HCT116 (cell line): ENCODE measurements at regions not wholly inside any gene's neighbourhood (a gene's known extent, or its start where the extent isn't known, plus 50 kb on each side); places are given as distances from the start of the nearest gene placed in this dataset.

Experiments used
- ATAC-seq: fragments of 200-7000 bp; cut with Tn5 transposase; 2 replicates; pipeline ENCODE4 v1.9.1; 2020; ENCODE audit warnings: mild to moderate bottlenecking, moderate library complexity
- BruUV-seq: library from RNA; stranded (reverse); fragments of 400-500 nt; replicated peaks from 2 replicates; lab custom pipeline; 2021; lab: Mats Ljungman, UMichigan
- CTCF ChIA-PET: fragments of 300-600 bp; sonication (Branson Sonifier 250); formaldehyde crosslinking; loops from one replicate; lab custom pipeline; 2021; ENCODE audit warnings: antibody characterized with exemption; lab: Charles Lee
- POLR2A ChIA-PET: fragments of 300-600, 350-600 bp; sonication (Branson Sonifier 250); formaldehyde crosslinking; loops from one replicate; lab custom pipeline; 2021; ENCODE audit warnings: antibody characterized with exemption; lab: Charles Lee
- RAD21 ChIA-PET, 2 experiments: fragments of 300-600 bp; sonication (Branson Sonifier 250); formaldehyde crosslinking; loops; one replicate each; lab custom pipeline; 2023; ENCODE audit warnings: low total read pairs in 2 of 2; ENCODE audit not compliant: uncharacterized antibody in 2 of 2, unreplicated experiment in 2 of 2, low non-redundant PET in 1 of 2; lab: Charles Lee
- DNase-seq: peaks from one replicate; pipeline ENCODE4 v3.0.0-alpha.2; 2010; ENCODE audit warnings: low read depth, low spot score
- H2AFZ ChIP-seq: fragments of 200-600 bp; shearing (Covaris generic), sonication (generic); 2 replicates; pipeline ENCODE4 v1.6.1; 2017; ENCODE audit warnings: low read depth, mixed run types, mixed read lengths, antibody characterized with exemption, low read length; ENCODE audit not compliant: poor library complexity, severe bottlenecking
- H3K27ac ChIP-seq: 2 replicates; pipeline ENCODE4 v1.5.1; 2012; ENCODE audit warnings: low read depth, low read length
- H3K27me3 ChIP-seq: fragments of 200-600 bp; sonication (generic); 2 replicates; pipeline ENCODE4 v1.6.1; 2016; ENCODE audit warnings: mixed run types, low read length, mixed read lengths; ENCODE audit not compliant: insufficient read depth
- H3K36me3 ChIP-seq, 2 experiments: fragments of 200-500 bp in 1 of 2; fragments of 200-600 bp in 1 of 2; sonication (Bioruptor generic) in 1 of 2; sonication (generic) in 1 of 2; 2 replicates each; pipeline versions ENCODE4 v1.5.1 to v1.6.1; 2014 to 2016; ENCODE audit warnings: low read length in 2 of 2, inconsistent platforms in 1 of 2, mixed read lengths in 1 of 2, mixed run types in 1 of 2; ENCODE audit not compliant: insufficient read depth in 2 of 2, control insufficient read depth in 1 of 2
- H3K4me1 ChIP-seq, 2 experiments: fragments of 200-600 bp in 1 of 2; sonication (generic) in 1 of 2; 2 replicates each; pipeline versions ENCODE4 v1.5.1 to v1.6.1; 2012 to 2017; ENCODE audit warnings: low read length in 2 of 2, inconsistent platforms in 1 of 2, mild to moderate bottlenecking in 1 of 2, mixed read lengths in 1 of 2, mixed run types in 1 of 2, moderate library complexity in 1 of 2; ENCODE audit not compliant: insufficient read depth in 2 of 2, control insufficient read depth in 1 of 2
- H3K4me2 ChIP-seq: fragments of 200-600 bp; sonication (generic); 2 replicates; pipeline ENCODE4 v1.6.1; 2017; ENCODE audit warnings: mixed run types, low read length, mixed read lengths
- H3K4me3 ChIP-seq, 2 experiments: fragments of 200-600 bp in 1 of 2; sonication (generic) in 1 of 2; replicated peaks in 1 of 2; 2 replicates each; pipeline ENCODE4 v1.5.1; 2011 to 2016; ENCODE audit warnings: low read length in 2 of 2, control low read depth in 1 of 2, low read depth in 1 of 2, mild to moderate bottlenecking in 1 of 2, mixed read lengths in 1 of 2, mixed run types in 1 of 2
- H3K79me2 ChIP-seq: fragments of 200-600 bp; sonication (generic); 2 replicates; pipeline ENCODE4 v1.6.1; 2017; ENCODE audit warnings: mild to moderate bottlenecking, mixed run types, low read length, moderate library complexity, mixed read lengths; ENCODE audit not compliant: insufficient read depth
- H3K9ac ChIP-seq: fragments of 200-600 bp; sonication (generic); 2 replicates; pipeline ENCODE4 v1.6.1; 2016; ENCODE audit warnings: low read length, mixed read lengths
- H3K9me2 ChIP-seq: fragments of 200-600 bp; sonication (generic), shearing (Covaris generic); 2 replicates; pipeline ENCODE4 v1.6.1; 2017; ENCODE audit warnings: mixed run types, mild to moderate bottlenecking, moderate library complexity; ENCODE audit not compliant: insufficient read depth
- H3K9me3 ChIP-seq, 2 experiments: fragments of 200-500 bp in 1 of 2; fragments of 200-600 bp in 1 of 2; sonication (Bioruptor generic) in 1 of 2; sonication (generic) in 1 of 2; 2 replicates each; pipeline ENCODE4 v1.6.1; 2014 to 2017; ENCODE audit warnings: low read length in 2 of 2, mixed read lengths in 2 of 2, inconsistent platforms in 1 of 2, low read depth in 1 of 2, mild to moderate bottlenecking in 1 of 2, mixed run types in 1 of 2, moderate library complexity in 1 of 2; ENCODE audit not compliant: control insufficient read depth in 1 of 2, insufficient read depth in 1 of 2
- H4K20me1 ChIP-seq: fragments of 200-600 bp; sonication (generic), shearing (Covaris generic); 2 replicates; pipeline ENCODE4 v1.6.1; 2017; ENCODE audit warnings: mixed run types, mild to moderate bottlenecking, moderate library complexity; ENCODE audit not compliant: insufficient read depth
- ATF3 ChIP-seq: IDR thresholded peaks from 2 replicates; pipeline ENCODE4 v1.6.1; 2012
- EGR1 ChIP-seq: IDR thresholded peaks from 2 replicates; pipeline ENCODE4 v1.6.1; 2012; ENCODE audit warnings: low read depth
- ELF1 ChIP-seq: IDR thresholded peaks from 2 replicates; pipeline ENCODE4 v1.6.1; 2012; ENCODE audit warnings: low read depth, borderline replicate concordance
- EZH2 ChIP-seq: fragments of 200-600 bp; sonication (generic); IDR thresholded peaks from 2 replicates; pipeline ENCODE4 v1.6.1; 2017; ENCODE audit warnings: antibody characterized with exemption, mixed run types
- EZH2phosphoT487 ChIP-seq: fragments of 200-600 bp; IDR thresholded peaks from 2 replicates; pipeline ENCODE4 v1.6.1; 2018; ENCODE audit warnings: antibody characterized with exemption, borderline replicate concordance
- FOSL1 ChIP-seq: IDR thresholded peaks from 2 replicates; pipeline ENCODE4 v1.6.1; 2012; ENCODE audit warnings: low read depth
- JUND ChIP-seq: IDR thresholded peaks from 2 replicates; pipeline ENCODE4 v1.6.1; 2012
- MAX ChIP-seq: IDR thresholded peaks from 2 replicates; pipeline ENCODE4 v1.6.1; 2012
- POLR2A ChIP-seq: IDR thresholded peaks from 2 replicates; pipeline ENCODE4 v1.7.0; 2011; ENCODE audit warnings: borderline replicate concordance; ENCODE audit not compliant: insufficient read depth, insufficient read length; ENCODE audit errors: extremely low read depth
- POLR2AphosphoS5 ChIP-seq: IDR thresholded peaks from 2 replicates; pipeline ENCODE4 v1.6.1; 2011; ENCODE audit warnings: mild to moderate bottlenecking, low read depth, low read length, moderate library complexity
- RAD21 ChIP-seq: IDR thresholded peaks from 2 replicates; pipeline ENCODE4 v1.6.1; 2012; ENCODE audit warnings: low read depth, mild to moderate bottlenecking
- REST ChIP-seq: IDR thresholded peaks from 2 replicates; pipeline ENCODE4 v1.6.1; 2012; ENCODE audit warnings: low read depth
- SRF ChIP-seq: IDR thresholded peaks from 2 replicates; pipeline ENCODE4 v1.6.1; 2012; ENCODE audit warnings: low read depth
- ZBTB33 ChIP-seq: IDR thresholded peaks from 2 replicates; pipeline ENCODE4 v1.6.1; 2011; ENCODE audit warnings: mild to moderate bottlenecking, low read length, moderate library complexity; ENCODE audit not compliant: insufficient replicate concordance; ENCODE audit errors: extremely low read depth
- ZFX ChIP-seq: fragments of 450-650 bp; IDR thresholded peaks from 2 replicates; pipeline ENCODE4 v1.6.1; 2017
- ZNF274 ChIP-seq: fragments of 200-500 bp; sonication (Bioruptor generic); IDR thresholded peaks from 2 replicates; pipeline ENCODE4 v1.6.1; 2014; ENCODE audit warnings: mild to moderate bottlenecking, low read depth, low read length, inconsistent platforms
- intact Hi-C: fragments of 100-400 bp; cut with micrococcal nuclease; formaldehyde crosslinking; loops from 2 replicates; pipeline ENCODE4 v1.10.0; 2022

- Histone ChIP-seq H2AFZ (no peak overlapping the region), H3K9me3 (no peaks in the 10 kb centered on the region), H4K20me1 (no peaks in the 10 kb centered on the region), H3K4me3 (no peak overlapping the region), H3K9me2 (no peaks in the 10 kb centered on the region), H3K4me1 (no peaks in the 10 kb centered on the region), H3K36me3 (no peaks in the 10 kb centered on the region), H3K4me2 (no peak overlapping the region), H3K27ac (no peak overlapping the region), H3K27me3 (no peaks in the 10 kb centered on the region), H3K9ac (no peak overlapping the region), H3K79me2 (no peaks in the 10 kb centered on the region)
- ATAC-seq (no peak), DNase-seq (no peak)
- ChIA-PET RAD21 (no interaction called here), CTCF (no interaction called here), POLR2A (no interaction called here)
- intact Hi-C loops: no loop called here
- TF ChIP-seq FOSL1: no peak
- no peak for TF ChIP-seq ZNF274
- no peak for TF ChIP-seq EZH2phosphoT487
- TF ChIP-seq REST: no peak
- TF ChIP-seq RAD21: no peak
- TF ChIP-seq ZBTB33: no peak
- TF ChIP-seq POLR2A: no peak
- no peak for TF ChIP-seq SRF
- no peak for TF ChIP-seq EZH2
- TF ChIP-seq ZFX: no peak
- TF ChIP-seq ELF1: no peak
- no peak for TF ChIP-seq JUND
- no peak for TF ChIP-seq EGR1
- no peak for TF ChIP-seq MAX
- no peak for TF ChIP-seq ATF3
- TF ChIP-seq POLR2AphosphoS5: no peak
- BruUV-seq: no TSS peak
These were observed 51.5 kb upstream of the TBC1D9 start for GRCh38 chr4:140807491-140808252.
